A549 (cell line): ENCODE measurements at regions not wholly inside any gene's neighbourhood (a gene's known extent, or its start where the extent isn't known, plus 50 kb on each side); places are given as distances from the start of the nearest gene placed in this dataset.

ENCODE experiments used
- ATAC-seq, 2 experiments: fragments of 200-7000 bp in 1 of 2; fragments of >200 bp in 1 of 2; cut with Nextera tagmentation in 1 of 2; cut with Tn5 transposase in 1 of 2; 3 replicates each; pipeline versions ENCODE4 v1.8.0 to v1.9.1; 2018 to 2020; ENCODE audit warnings: mild to moderate bottlenecking in 1 of 2, moderate library complexity in 1 of 2
- CTCF ChIA-PET: fragments of 300-600 bp; sonication (Branson Sonifier 250); formaldehyde crosslinking; extraction: SDS; loops from one replicate; lab custom pipeline; 2021; ENCODE audit warnings: antibody characterized with exemption, inconsistent platforms; lab: Yijun Ruan, JAX
- POLR2A ChIA-PET: fragments of 350-600 bp; formaldehyde crosslinking; extraction: SDS; loops from one replicate; lab custom pipeline; 2021; ENCODE audit warnings: antibody characterized with exemption, inconsistent platforms; lab: Yijun Ruan, JAX
- DNase-seq, 2 experiments: peaks; one replicate each; pipeline versions ENCODE4 v3.0.0 to v3.0.0-alpha.2; 2011 to 2016; ENCODE audit warnings: low read depth in 1 of 2, low spot score in 1 of 2
- FAIRE-seq: peaks from 2 replicates; lab custom pipeline; 2011; peaks lifted over from hg19 to GRCh38; lab: Jason Lieb, UNC
- H3K27ac ChIP-seq, 2 experiments: fragments of >200 bp; sonication (Bioruptor Twin); formaldehyde crosslinking; 3 replicates each; pipeline ENCODE4 v1.5.1; 2016 to 2017
- H3K4me1 ChIP-seq: fragments of >200 bp; sonication (Bioruptor Twin); formaldehyde crosslinking; 3 replicates; pipeline ENCODE4 v1.6.1; 2016
- H3K4me2 ChIP-seq: fragments of >200 bp; sonication (Bioruptor Twin); formaldehyde crosslinking; 3 replicates; pipeline ENCODE4 v1.6.1; 2016
- H3K4me3 ChIP-seq: fragments of >200 bp; sonication (Bioruptor Twin); formaldehyde crosslinking; 3 replicates; pipeline ENCODE4 v1.5.1; 2016
- H3K9me3 ChIP-seq: fragments of >200 bp; sonication (Bioruptor Twin); formaldehyde crosslinking; 3 replicates; pipeline ENCODE4 v1.6.1; 2016
- EHMT2 ChIP-seq: fragments of 200-600 bp; sonication (generic); IDR thresholded peaks from 2 replicates; pipeline ENCODE4 v1.6.1; 2016; ENCODE audit warnings: antibody characterized with exemption, low read depth, mild to moderate bottlenecking, moderate library complexity
- FOSB ChIP-seq: fragments of 250-450 bp; sonication (Bioruptor Pico); IDR thresholded peaks from 2 replicates; pipeline ENCODE4 v1.5.0; 2020; ENCODE audit warnings: mild to moderate bottlenecking, moderate library complexity
- FOXS1 ChIP-seq: fragments of 250-450 bp; sonication (Bioruptor Pico); IDR thresholded peaks from 2 replicates; pipeline ENCODE4 v1.5.0; 2020; ENCODE audit warnings: mild to moderate bottlenecking, moderate library complexity
- GATA3 ChIP-seq: IDR thresholded peaks from 2 replicates; pipeline ENCODE4 v1.6.1; 2012; ENCODE audit warnings: borderline replicate concordance
- HOXB13 ChIP-seq: fragments of 250-450 bp; sonication (Bioruptor Pico); IDR thresholded peaks from 2 replicates; pipeline ENCODE4 v1.5.0; 2020; ENCODE audit warnings: low read depth, mild to moderate bottlenecking, moderate library complexity
- NR3C1 ChIP-seq: fragments of >200 bp; sonication (Bioruptor Twin); formaldehyde crosslinking; IDR thresholded peaks from 3 replicates; pipeline ENCODE4 v1.6.1; 2017
- POLR2AphosphoS2 ChIP-seq: conservative IDR thresholded peaks from 2 replicates; pipeline ENCODE4 v1.6.1; 2012; ENCODE audit warnings: low read length, improper control_type of control experiment, inconsistent platforms
- RARB ChIP-seq: fragments of 250-450 bp; sonication (Bioruptor Pico); IDR thresholded peaks from 2 replicates; pipeline ENCODE4 v1.8.0; 2021; ENCODE audit warnings: mild to moderate bottlenecking, moderate library complexity
- RCOR1 ChIP-seq: fragments of 150-350 bp; IDR thresholded peaks from 2 replicates; pipeline ENCODE4 v1.6.1; 2014; ENCODE audit warnings: antibody characterized with exemption, low read length, low read depth
- RFX5 ChIP-seq: fragments of 450-650 bp; IDR thresholded peaks from 2 replicates; pipeline ENCODE4 v1.7.1; 2014; ENCODE audit warnings: antibody characterized with exemption, mild to moderate bottlenecking, moderate library complexity
- SREBF2 ChIP-seq: fragments of 450-650 bp; IDR thresholded peaks from 2 replicates; pipeline ENCODE4 v1.6.1; 2014; ENCODE audit warnings: mild to moderate bottlenecking, moderate library complexity
- TFCP2L1 ChIP-seq: fragments of 250-450 bp; sonication (Bioruptor Pico); IDR thresholded peaks from 2 replicates; pipeline ENCODE4 v1.5.0; 2021; ENCODE audit warnings: mild to moderate bottlenecking
- ZC3H11A ChIP-seq: fragments of 450-650 bp; IDR thresholded peaks from 2 replicates; pipeline ENCODE4 v1.6.1; 2014; ENCODE audit warnings: antibody characterized with exemption, mild to moderate bottlenecking
- ZNF302 ChIP-seq: fragments of 250-450 bp; sonication (Bioruptor Pico); IDR thresholded peaks from 2 replicates; pipeline ENCODE4 v1.9.0; 2021; ENCODE audit warnings: inconsistent platforms, mild to moderate bottlenecking, moderate library complexity
- WGBS: methylation state at CpG from one replicate; pipeline ENCODE4 v1.1.6; 2017; ENCODE audit errors: missing lambda C conversion rate; 5-methylcytosine and 5-hydroxymethylcytosine counted together
- TF ChIP-seq, protein P1 (sequence below): IDR thresholded peaks from 2 replicates; pipeline ENCODE4 v1.6.1; 2012
- TF ChIP-seq, protein P2 (sequence below): IDR thresholded peaks from 2 replicates; pipeline ENCODE4 v1.6.1; 2012
- TF ChIP-seq, protein P3 (sequence below): fragments of 250-450 bp; sonication (Bioruptor Pico); IDR thresholded peaks from 2 replicates; pipeline ENCODE4 v1.5.0; 2020; ENCODE audit warnings: low read depth, mild to moderate bottlenecking, moderate library complexity
- TF ChIP-seq, protein P4 (sequence below): fragments of 150-350 bp; IDR thresholded peaks from 2 replicates; pipeline ENCODE4 v1.6.1; 2014; ENCODE audit warnings: low read depth, mild to moderate bottlenecking, low read length
- TF ChIP-seq, protein P5 (sequence below): fragments of >200 bp; sonication (Bioruptor Twin); formaldehyde crosslinking; IDR thresholded peaks from 3 replicates; pipeline ENCODE4 v1.6.1; 2016
- TF ChIP-seq, protein P6 (sequence below): fragments of 250-450 bp; sonication (Bioruptor Pico); IDR thresholded peaks from 2 replicates; pipeline ENCODE4 v1.5.0; 2021; ENCODE audit warnings: mild to moderate bottlenecking, moderate library complexity, borderline replicate concordance
- TF ChIP-seq, protein P7 (sequence below): fragments of >200 bp; sonication (Bioruptor Twin); formaldehyde crosslinking; IDR thresholded peaks from 3 replicates; pipeline ENCODE4 v1.5.1; 2016
- TF ChIP-seq, protein P8 (sequence below): fragments of 200-600 bp; sonication (generic); IDR thresholded peaks from 2 replicates; pipeline ENCODE4 v1.6.1; 2016; ENCODE audit warnings: antibody characterized with exemption, mild to moderate bottlenecking, moderate library complexity

DNA sequence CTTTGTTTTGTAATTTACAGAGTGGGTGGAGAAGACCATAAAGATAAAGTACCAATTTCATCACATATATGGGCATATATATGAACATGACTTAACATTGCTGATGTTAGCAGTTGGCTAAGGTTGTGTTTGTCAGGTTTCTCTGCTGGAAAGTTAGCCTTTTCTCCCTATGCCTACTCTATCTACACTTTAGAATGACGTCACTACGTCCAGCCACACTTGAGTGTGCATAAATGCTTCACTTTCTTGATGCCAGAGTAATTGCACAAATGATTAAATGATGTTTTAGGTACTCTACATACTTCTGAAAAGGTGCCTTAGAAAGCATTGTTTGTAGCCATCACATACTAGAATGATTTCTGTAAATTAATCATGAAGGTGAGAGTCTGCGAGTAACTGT lies 759.2 kb upstream of the MGAT4C start:
- H3K4me1 ChIP-seq: no peaks in the 10 kb centered on the region
- no peak for FAIRE-seq
- no peak overlapping the region for H3K4me3 ChIP-seq
- H3K9me3 ChIP-seq: peaks cover 5% of the 10 kb centered on the region; the same call in 1 of the 3 replicates
- no peak for ATAC-seq
- H3K4me2 ChIP-seq: no peak overlapping the region
- CTCF ChIA-PET: no interaction called here
- TF ChIP-seq, protein P1, sequence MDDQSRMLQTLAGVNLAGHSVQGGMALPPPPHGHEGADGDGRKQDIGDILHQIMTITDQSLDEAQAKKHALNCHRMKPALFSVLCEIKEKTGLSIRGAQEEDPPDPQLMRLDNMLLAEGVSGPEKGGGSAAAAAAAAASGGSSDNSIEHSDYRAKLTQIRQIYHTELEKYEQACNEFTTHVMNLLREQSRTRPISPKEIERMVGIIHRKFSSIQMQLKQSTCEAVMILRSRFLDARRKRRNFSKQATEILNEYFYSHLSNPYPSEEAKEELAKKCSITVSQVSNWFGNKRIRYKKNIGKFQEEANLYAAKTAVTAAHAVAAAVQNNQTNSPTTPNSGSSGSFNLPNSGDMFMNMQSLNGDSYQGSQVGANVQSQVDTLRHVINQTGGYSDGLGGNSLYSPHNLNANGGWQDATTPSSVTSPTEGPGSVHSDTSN: no peak
- TF ChIP-seq RFX5: no peak
- no peak for TF ChIP-seq ZC3H11A
- no peak for DNase-seq
- POLR2A ChIA-PET: no interaction called here
- WGBS: 67% methylated on average over 3 of the region's 3 CpGs
- no peak overlapping the region for H3K27ac ChIP-seq

DNA sequence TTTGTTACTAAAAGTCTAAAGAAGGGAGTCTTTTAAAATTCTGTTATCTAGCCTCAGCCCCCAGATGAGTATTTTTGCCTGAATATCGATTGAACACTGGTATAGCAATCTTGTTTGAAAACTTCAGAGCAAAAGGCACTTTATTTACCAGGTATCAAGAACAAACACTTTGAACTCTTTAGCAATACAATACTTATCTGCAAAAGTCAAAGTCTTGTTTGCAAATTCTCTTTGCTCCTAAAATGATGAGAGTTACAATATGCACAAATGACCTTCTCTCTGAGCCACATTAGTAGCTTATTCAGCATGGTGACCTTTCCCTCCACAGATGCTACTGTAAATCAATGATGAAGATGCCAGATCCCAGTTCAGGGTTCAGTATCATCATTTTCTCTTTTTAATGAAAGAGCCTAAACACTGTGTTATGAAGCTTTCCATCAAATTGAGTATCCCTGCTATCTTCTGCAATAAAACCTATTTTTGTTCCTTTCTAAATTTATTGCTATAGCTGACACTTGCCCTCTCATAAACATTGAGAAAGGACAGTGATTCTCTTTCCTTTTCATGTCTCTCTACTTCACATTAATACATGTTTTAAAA lies 752.7 kb upstream of the MGAT4C start:
- no peaks in the 10 kb centered on the region for H3K9me3 ChIP-seq
- H3K4me1 ChIP-seq: no peaks in the 10 kb centered on the region
- FAIRE-seq: no peak
- POLR2A ChIA-PET: no interaction called here
- TF ChIP-seq FOSB (CRISPR knock-in tag): no peak
- TF ChIP-seq, protein P2, sequence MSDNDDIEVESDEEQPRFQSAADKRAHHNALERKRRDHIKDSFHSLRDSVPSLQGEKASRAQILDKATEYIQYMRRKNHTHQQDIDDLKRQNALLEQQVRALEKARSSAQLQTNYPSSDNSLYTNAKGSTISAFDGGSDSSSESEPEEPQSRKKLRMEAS: no peak
- TF ChIP-seq, protein P3, sequence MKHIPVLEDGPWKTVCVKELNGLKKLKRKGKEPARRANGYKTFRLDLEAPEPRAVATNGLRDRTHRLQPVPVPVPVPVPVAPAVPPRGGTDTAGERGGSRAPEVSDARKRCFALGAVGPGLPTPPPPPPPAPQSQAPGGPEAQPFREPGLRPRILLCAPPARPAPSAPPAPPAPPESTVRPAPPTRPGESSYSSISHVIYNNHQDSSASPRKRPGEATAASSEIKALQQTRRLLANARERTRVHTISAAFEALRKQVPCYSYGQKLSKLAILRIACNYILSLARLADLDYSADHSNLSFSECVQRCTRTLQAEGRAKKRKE (CRISPR knock-in tag): no peak
- TF ChIP-seq, protein P4, sequence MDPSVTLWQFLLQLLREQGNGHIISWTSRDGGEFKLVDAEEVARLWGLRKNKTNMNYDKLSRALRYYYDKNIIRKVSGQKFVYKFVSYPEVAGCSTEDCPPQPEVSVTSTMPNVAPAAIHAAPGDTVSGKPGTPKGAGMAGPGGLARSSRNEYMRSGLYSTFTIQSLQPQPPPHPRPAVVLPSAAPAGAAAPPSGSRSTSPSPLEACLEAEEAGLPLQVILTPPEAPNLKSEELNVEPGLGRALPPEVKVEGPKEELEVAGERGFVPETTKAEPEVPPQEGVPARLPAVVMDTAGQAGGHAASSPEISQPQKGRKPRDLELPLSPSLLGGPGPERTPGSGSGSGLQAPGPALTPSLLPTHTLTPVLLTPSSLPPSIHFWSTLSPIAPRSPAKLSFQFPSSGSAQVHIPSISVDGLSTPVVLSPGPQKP: no peak
- no peak for TF ChIP-seq SREBF2
- TF ChIP-seq GATA3: no peak
- no peak for TF ChIP-seq NR3C1
- no peak for TF ChIP-seq FOXS1 (CRISPR knock-in tag)
- no peak for TF ChIP-seq POLR2AphosphoS2
- TF ChIP-seq RARB: no peak
- no peak for TF ChIP-seq HOXB13 (CRISPR knock-in tag)
- TF ChIP-seq RCOR1: no peak
- no peak for TF ChIP-seq TFCP2L1 (CRISPR knock-in tag)
- TF ChIP-seq ZC3H11A: no peak
- TF ChIP-seq ZNF302 (CRISPR knock-in tag): no peak
- no peak for TF ChIP-seq EHMT2
- TF ChIP-seq, protein P5, sequence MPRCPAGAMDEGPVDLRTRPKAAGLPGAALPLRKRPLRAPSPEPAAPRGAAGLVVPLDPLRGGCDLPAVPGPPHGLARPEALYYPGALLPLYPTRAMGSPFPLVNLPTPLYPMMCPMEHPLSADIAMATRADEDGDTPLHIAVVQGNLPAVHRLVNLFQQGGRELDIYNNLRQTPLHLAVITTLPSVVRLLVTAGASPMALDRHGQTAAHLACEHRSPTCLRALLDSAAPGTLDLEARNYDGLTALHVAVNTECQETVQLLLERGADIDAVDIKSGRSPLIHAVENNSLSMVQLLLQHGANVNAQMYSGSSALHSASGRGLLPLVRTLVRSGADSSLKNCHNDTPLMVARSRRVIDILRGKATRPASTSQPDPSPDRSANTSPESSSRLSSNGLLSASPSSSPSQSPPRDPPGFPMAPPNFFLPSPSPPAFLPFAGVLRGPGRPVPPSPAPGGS: no peak
- TF ChIP-seq, protein P6, sequence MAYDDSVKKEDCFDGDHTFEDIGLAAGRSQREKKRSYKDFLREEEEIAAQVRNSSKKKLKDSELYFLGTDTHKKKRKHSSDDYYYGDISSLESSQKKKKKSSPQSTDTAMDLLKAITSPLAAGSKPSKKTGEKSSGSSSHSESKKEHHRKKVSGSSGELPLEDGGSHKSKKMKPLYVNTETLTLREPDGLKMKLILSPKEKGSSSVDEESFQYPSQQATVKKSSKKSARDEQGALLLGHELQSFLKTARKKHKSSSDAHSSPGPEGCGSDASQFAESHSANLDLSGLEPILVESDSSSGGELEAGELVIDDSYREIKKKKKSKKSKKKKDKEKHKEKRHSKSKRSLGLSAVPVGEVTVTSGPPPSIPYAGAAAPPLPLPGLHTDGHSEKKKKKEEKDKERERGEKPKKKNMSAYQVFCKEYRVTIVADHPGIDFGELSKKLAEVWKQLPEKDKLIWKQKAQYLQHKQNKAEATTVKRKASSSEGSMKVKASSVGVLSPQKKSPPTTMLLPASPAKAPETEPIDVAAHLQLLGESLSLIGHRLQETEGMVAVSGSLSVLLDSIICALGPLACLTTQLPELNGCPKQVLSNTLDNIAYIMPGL: no peak
- TF ChIP-seq, protein P7, sequence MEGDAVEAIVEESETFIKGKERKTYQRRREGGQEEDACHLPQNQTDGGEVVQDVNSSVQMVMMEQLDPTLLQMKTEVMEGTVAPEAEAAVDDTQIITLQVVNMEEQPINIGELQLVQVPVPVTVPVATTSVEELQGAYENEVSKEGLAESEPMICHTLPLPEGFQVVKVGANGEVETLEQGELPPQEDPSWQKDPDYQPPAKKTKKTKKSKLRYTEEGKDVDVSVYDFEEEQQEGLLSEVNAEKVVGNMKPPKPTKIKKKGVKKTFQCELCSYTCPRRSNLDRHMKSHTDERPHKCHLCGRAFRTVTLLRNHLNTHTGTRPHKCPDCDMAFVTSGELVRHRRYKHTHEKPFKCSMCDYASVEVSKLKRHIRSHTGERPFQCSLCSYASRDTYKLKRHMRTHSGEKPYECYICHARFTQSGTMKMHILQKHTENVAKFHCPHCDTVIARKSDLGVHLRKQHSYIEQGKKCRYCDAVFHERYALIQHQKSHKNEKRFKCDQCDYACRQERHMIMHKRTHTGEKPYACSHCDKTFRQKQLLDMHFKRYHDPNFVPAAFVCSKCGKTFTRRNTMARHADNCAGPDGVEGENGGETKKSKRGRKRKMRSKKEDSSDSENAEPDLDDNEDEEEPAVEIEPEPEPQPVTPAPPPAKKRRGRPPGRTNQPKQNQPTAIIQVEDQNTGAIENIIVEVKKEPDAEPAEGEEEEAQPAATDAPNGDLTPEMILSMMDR: no peak
- TF ChIP-seq, protein P8, sequence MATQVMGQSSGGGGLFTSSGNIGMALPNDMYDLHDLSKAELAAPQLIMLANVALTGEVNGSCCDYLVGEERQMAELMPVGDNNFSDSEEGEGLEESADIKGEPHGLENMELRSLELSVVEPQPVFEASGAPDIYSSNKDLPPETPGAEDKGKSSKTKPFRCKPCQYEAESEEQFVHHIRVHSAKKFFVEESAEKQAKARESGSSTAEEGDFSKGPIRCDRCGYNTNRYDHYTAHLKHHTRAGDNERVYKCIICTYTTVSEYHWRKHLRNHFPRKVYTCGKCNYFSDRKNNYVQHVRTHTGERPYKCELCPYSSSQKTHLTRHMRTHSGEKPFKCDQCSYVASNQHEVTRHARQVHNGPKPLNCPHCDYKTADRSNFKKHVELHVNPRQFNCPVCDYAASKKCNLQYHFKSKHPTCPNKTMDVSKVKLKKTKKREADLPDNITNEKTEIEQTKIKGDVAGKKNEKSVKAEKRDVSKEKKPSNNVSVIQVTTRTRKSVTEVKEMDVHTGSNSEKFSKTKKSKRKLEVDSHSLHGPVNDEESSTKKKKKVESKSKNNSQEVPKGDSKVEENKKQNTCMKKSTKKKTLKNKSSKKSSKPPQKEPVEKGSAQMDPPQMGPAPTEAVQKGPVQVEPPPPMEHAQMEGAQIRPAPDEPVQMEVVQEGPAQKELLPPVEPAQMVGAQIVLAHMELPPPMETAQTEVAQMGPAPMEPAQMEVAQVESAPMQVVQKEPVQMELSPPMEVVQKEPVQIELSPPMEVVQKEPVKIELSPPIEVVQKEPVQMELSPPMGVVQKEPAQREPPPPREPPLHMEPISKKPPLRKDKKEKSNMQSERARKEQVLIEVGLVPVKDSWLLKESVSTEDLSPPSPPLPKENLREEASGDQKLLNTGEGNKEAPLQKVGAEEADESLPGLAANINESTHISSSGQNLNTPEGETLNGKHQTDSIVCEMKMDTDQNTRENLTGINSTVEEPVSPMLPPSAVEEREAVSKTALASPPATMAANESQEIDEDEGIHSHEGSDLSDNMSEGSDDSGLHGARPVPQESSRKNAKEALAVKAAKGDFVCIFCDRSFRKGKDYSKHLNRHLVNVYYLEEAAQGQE: no peak
- TF ChIP-seq, all 56 proteins: peak for 0
- DNase-seq (no peak), ATAC-seq (no peak)
- Histone ChIP-seq H3K4me2 (no peak overlapping the region), H3K4me3 (no peak overlapping the region), H3K27ac (no peak overlapping the region)
- 2% methylated on average over 1 of the region's 1 CpG for WGBS
- CTCF ChIA-PET: no interaction called here
